GM23248 (cell line): ENCODE measurements at regions not wholly inside any gene's neighbourhood (a gene's known extent, or its start where the extent isn't known, plus 50 kb on each side); places are given as distances from the start of the nearest gene placed in this dataset.

Experiments
- DNase-seq: peaks from one replicate; pipeline ENCODE4 v3.0.0-alpha.2; 2015
- H2AFZ ChIP-seq: fragments of 200-600 bp; sonication (generic); 2 replicates; pipeline ENCODE4 v1.6.1; 2016; ENCODE audit warnings: antibody characterized with exemption
- H3F3A ChIP-seq: fragments of 200-600 bp; sonication (generic); 2 replicates; pipeline ENCODE4 v1.6.1; 2016; ENCODE audit warnings: mild to moderate bottlenecking, antibody characterized with exemption, mixed run types; ENCODE audit not compliant: insufficient read depth
- H3K27ac ChIP-seq: fragments of 200-600 bp; sonication (generic); 2 replicates; pipeline ENCODE4 v1.5.1; 2016; ENCODE audit warnings: mild to moderate bottlenecking
- H3K27me3 ChIP-seq: fragments of 200-600 bp; sonication (generic); replicated peaks from 2 replicates; pipeline ENCODE4 v1.6.1; 2016; ENCODE audit warnings: mild to moderate bottlenecking; ENCODE audit not compliant: insufficient read depth
- H3K36me3 ChIP-seq: fragments of 200-600 bp; sonication (generic); 2 replicates; pipeline ENCODE4 v1.6.1; 2016; ENCODE audit warnings: low read depth, mild to moderate bottlenecking
- H3K4me1 ChIP-seq: fragments of 200-600 bp; sonication (generic); 2 replicates; pipeline ENCODE4 v1.6.1; 2016; ENCODE audit warnings: mild to moderate bottlenecking; ENCODE audit not compliant: insufficient read depth
- H3K4me2 ChIP-seq: fragments of 200-600 bp; sonication (generic); one replicate; pipeline ENCODE4 v1.6.1; 2016; ENCODE audit warnings: mild to moderate bottlenecking; ENCODE audit not compliant: unreplicated experiment
- H3K4me3 ChIP-seq: fragments of 200-600 bp; sonication (generic); 2 replicates; pipeline ENCODE4 v1.5.1; 2016; ENCODE audit warnings: mild to moderate bottlenecking
- H3K79me2 ChIP-seq: fragments of 200-600 bp; sonication (generic); 2 replicates; pipeline ENCODE4 v1.6.1; 2016; ENCODE audit warnings: mild to moderate bottlenecking; ENCODE audit not compliant: insufficient read depth
- H3K9ac ChIP-seq: fragments of 200-600 bp; sonication (generic); 2 replicates; pipeline ENCODE4 v1.6.1; 2016; ENCODE audit warnings: mild to moderate bottlenecking
- H3K9me2 ChIP-seq: fragments of 200-600 bp; sonication (generic); 2 replicates; pipeline ENCODE4 v1.6.1; 2016; ENCODE audit warnings: mixed run types, mild to moderate bottlenecking, moderate library complexity; ENCODE audit not compliant: insufficient read depth
- H3K9me3 ChIP-seq: fragments of 200-600 bp; sonication (generic); one replicate; pipeline ENCODE4 v1.6.1; 2017; ENCODE audit warnings: low read depth
- H4K20me1 ChIP-seq: fragments of 200-600 bp; sonication (generic); 2 replicates; pipeline ENCODE4 v1.6.0; 2016; ENCODE audit not compliant: insufficient read depth
- EZH2 ChIP-seq: fragments of 200-600 bp; sonication (generic); IDR thresholded peaks from 2 replicates; pipeline ENCODE4 v1.6.1; 2018; ENCODE audit warnings: antibody characterized with exemption, mild to moderate bottlenecking; ENCODE audit not compliant: insufficient read depth, poor library complexity, severe bottlenecking
- EZH2phosphoT487 ChIP-seq: fragments of 200-600 bp; sonication (generic); IDR thresholded peaks from 2 replicates; pipeline ENCODE4 v1.6.1; 2018; ENCODE audit warnings: antibody characterized with exemption, moderate library complexity, mild to moderate bottlenecking, low read depth; ENCODE audit not compliant: insufficient read depth
- WGBS, 2 experiments: methylation state at CpG; one replicate each; pipeline ENCODE4 v1.1.6; 2015 to 2017; ENCODE audit warnings: low lambda C conversion rate in 2 of 2, low coverage in 1 of 2; ENCODE audit errors: missing lambda C conversion rate in 2 of 2; 5-methylcytosine and 5-hydroxymethylcytosine counted together
- in situ Hi-C: fragments of 300-500 bp; cut with MboI; formaldehyde crosslinking; loops from 2 replicates; pipeline ENCODE4 v1.15.0; 2020

DNA sequence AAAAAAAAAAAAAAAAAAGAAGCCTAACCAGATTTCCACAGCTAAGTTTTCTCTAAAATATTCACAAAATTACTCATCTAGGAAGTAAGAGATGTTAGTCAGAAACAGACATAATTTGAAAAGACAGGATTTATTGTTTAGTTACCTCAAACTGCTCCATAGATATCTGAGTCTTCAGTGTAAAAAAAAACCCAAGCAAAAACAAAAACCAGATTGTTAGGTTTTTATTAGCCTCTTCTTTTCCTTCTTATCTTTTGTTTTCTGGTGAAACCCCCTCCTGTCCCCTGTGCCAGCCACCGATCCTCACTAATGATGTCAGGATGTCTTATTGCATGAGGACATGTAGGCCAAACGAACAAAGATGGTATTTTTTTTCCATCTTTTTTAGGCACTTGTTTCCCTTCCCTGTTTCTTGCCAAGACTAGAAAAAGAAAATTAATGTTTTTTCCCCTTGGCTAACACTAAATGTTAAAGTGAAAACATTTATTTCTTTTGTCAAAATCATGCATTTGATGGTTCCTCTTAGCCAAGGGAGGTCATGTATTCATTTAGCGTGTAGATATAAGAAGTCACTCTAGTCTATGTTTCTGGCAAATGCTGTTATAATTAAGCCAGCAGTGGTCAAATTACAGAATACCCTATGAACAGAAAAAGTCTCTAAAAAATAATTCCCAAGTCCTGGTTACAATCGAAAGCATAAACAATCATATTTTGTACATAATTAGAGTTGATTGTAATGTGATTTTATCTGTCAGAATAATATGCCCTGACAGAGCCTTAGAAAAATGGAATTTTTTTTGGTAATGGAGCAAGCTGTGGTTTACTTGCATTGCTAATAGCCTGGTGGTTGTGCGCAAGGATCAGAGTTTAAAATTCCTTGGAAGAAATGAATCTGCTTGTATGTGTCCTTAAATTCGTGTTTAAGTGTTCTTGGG is 702.4 kb upstream of the FZD8 start:
- Histone ChIP-seq H3K9ac (no peak overlapping the region), H4K20me1 (no peaks in the 10 kb centered on the region), H3K4me1 (peaks cover 41% of the 10 kb centered on the region), H3K27me3 (no peaks in the 10 kb centered on the region), H3K36me3 (no peaks in the 10 kb centered on the region), H3K79me2 (no peaks in the 10 kb centered on the region), H3F3A (peaks cover 24% of the 10 kb centered on the region), H3K4me3 (peak overlapping the region; percentile 8; the same call in 1 of the 2 replicates), H3K9me3 (no peaks in the 10 kb centered on the region), H3K27ac (peak overlapping the region; percentile 40), H3K4me2 (peak overlapping the region; percentile 53), H2AFZ (0 out of 2 replicates have a peak overlapping the region, but pooled peaks have one; percentile 15), H3K9me2 (peaks cover 4% of the 10 kb centered on the region; the same call in 1 of the 2 replicates)
- 36 to 41% methylated on average over 6 of the region's 6 CpGs for WGBS, 2 experiments
- peak; percentile 62 for DNase-seq
- in situ Hi-C loops, result no loop called here
- TF ChIP-seq EZH2, result no peak

DNA sequence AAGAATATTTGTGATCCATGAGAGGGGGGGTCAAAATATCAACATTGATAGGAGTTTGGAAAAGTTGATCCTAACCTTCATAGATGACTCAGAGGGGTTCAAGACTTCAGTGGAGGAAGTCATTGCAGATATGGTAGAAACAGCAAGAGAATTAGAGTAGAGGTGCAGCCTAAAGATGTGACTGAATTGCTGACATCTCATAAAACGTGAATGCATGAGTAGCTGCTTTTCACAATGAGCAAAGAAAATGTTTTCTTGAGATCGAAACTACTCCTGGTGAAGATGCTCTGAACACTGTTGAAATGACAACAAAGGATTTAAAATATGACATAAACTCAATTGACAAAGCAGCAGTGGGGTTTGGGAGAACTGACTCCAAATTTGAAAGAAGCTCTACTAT is 700.7 kb upstream of the FZD8 start:
- Histone ChIP-seq H3F3A (peaks cover 20% of the 10 kb centered on the region), H3K27ac (no peak overlapping the region), H3K9me3 (no peaks in the 10 kb centered on the region), H2AFZ (no peak overlapping the region), H3K4me3 (no peak overlapping the region), H3K27me3 (no peaks in the 10 kb centered on the region), H3K4me2 (no peak overlapping the region), H3K36me3 (no peaks in the 10 kb centered on the region), H4K20me1 (no peaks in the 10 kb centered on the region), H3K4me1 (peaks cover 37% of the 10 kb centered on the region), H3K79me2 (no peaks in the 10 kb centered on the region), H3K9me2 (peaks cover 4% of the 10 kb centered on the region; the same call in 1 of the 2 replicates), H3K9ac (no peak overlapping the region)
- WGBS, 2 experiments, result 65 to 81% methylated on average over 2 of the region's 2 CpGs
- in situ Hi-C loops, result no loop called here
- DNase-seq, result no peak
- no peak for TF ChIP-seq EZH2phosphoT487
- TF ChIP-seq EZH2, result no peak

DNA sequence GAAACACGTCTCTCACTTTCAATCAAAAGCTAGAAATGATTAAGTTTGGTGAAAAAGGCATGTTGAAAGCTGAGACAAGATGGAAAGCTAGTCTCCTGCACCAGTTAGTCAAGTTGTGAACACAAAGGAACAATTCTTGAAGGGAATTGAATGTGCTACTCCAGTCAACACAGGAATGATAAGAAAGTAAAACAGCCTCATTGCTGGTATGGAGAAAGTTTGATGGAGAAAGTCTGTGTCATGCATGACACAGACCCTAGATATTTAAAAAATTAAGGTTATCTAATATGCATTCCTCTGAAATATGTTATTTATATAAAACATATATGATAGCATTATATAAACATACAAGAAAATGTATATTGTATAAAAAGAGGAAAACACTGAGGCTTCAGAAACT is 699.4 kb upstream of the FZD8 start:
- DNase-seq, result no peak
- WGBS, 2 experiments, result 100% methylated on average over 1 of the region's 1 CpG
- H2AFZ ChIP-seq, result 0 out of 2 replicates have a peak overlapping the region, but pooled peaks have one; percentile 45

DNA sequence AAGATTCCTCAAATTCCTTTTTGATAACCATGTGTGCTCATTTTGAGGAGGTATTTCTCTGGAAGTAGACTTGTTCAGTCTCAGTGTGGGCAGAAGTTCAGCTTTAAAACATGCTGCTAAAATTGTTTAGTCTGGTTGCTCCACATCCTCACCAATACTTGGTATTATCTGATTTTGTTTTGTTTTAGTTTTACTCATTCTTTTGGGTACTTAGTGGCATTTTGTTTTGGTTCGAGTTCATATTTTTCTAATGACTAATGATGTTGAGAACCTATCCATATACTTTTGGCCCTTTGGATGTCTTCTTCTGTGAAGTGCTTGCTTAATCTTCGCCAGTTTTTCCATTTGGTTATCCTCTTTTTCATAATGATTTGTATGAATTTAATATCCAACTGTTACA is 694.2 kb upstream of the FZD8 start:
- H3K4me1 ChIP-seq, result peaks cover 23% of the 10 kb centered on the region
- in situ Hi-C loops, result no loop called here
- H3K9me2 ChIP-seq, result no peaks in the 10 kb centered on the region
- peak overlapping the region; percentile 28; the same call in 1 of the 2 replicates for H3K27ac ChIP-seq
- no peaks in the 10 kb centered on the region for H4K20me1 ChIP-seq
- TF ChIP-seq EZH2phosphoT487, result no peak
- no peak for TF ChIP-seq EZH2
- H3K36me3 ChIP-seq, result no peaks in the 10 kb centered on the region
- no peaks in the 10 kb centered on the region for H3K79me2 ChIP-seq
- peaks cover 19% of the 10 kb centered on the region for H3F3A ChIP-seq
- DNase-seq, result peak; percentile 70
- no peak overlapping the region for H3K4me3 ChIP-seq
- H3K9me3 ChIP-seq, result no peaks in the 10 kb centered on the region
- no peak overlapping the region for H3K9ac ChIP-seq
- no peaks in the 10 kb centered on the region for H3K27me3 ChIP-seq
- peak overlapping the region; percentile 48 for H3K4me2 ChIP-seq
- WGBS, 2 experiments, result 40 to 48% methylated on average over 2 of the region's 2 CpGs
- H2AFZ ChIP-seq, result no peak overlapping the region

More for the DNA sequence above, 699.4 kb upstream of the FZD8 start:
- Histone ChIP-seq H4K20me1 (no peaks in the 10 kb centered on the region), H3K79me2 (no peaks in the 10 kb centered on the region), H3K4me3 (no peak overlapping the region), H3K9me2 (peaks cover 4% of the 10 kb centered on the region; the same call in 1 of the 2 replicates), H3K4me1 (peaks cover 43% of the 10 kb centered on the region), H3K36me3 (no peaks in the 10 kb centered on the region), H3K9ac (no peak overlapping the region), H3K9me3 (no peaks in the 10 kb centered on the region), H3K27me3 (no peaks in the 10 kb centered on the region), H3K27ac (no peak overlapping the region), H3K4me2 (no peak overlapping the region), H3F3A (peaks cover 25% of the 10 kb centered on the region)
- in situ Hi-C loops, result no loop called here
- TF ChIP-seq EZH2 (no peak), EZH2phosphoT487 (no peak)
